Breast epithelium (tissue), 3 donors: ENCODE measurements at regions not wholly inside any gene's neighbourhood (a gene's known extent, or its start where the extent isn't known, plus 50 kb on each side); places are given as distances from the start of the nearest gene placed in this dataset.

Experiments used
- POLR2A ChIP-seq: fragments of 450-650 bp; IDR thresholded peaks from one replicate; pipeline ENCODE4 v1.6.1; 2016; ENCODE audit warnings: antibody characterized with exemption, mild to moderate bottlenecking, moderate library complexity
- POLR2AphosphoS5 ChIP-seq, 3 donors: sonication (generic); formaldehyde crosslinking; IDR thresholded peaks; one replicate each; pipeline ENCODE4 v1.6.1; 2017; ENCODE audit warnings: antibody characterized with exemption in 3 of 3
- TF ChIP-seq, protein P1 (sequence below), 3 donors: fragments of 450-650 bp; IDR thresholded peaks; one replicate each; pipeline ENCODE4 v1.5.1; 2016 to 2017; ENCODE audit warnings: antibody characterized with exemption in 3 of 3, mild to moderate bottlenecking in 3 of 3, moderate library complexity in 3 of 3

DNA sequence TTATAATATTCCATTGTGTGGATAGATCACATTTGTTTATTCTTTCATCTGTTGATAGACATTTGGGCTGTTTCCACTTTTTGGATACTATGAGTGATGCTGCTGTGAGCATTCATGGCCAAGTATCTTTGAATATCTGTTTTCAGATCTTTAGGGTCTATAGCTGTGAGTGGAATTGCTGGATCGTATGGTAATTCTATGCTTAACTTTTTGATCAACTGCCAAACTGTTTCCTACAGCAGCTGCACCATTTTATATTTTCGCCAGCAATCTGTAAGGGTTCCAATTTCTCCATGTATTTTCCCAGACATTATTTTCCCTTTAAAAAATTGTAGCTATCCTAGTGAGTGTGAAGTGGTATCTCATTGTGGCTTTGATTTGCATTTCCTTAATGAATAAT lies 238.1 kb downstream of the AACS start:
- TF ChIP-seq, protein P1, sequence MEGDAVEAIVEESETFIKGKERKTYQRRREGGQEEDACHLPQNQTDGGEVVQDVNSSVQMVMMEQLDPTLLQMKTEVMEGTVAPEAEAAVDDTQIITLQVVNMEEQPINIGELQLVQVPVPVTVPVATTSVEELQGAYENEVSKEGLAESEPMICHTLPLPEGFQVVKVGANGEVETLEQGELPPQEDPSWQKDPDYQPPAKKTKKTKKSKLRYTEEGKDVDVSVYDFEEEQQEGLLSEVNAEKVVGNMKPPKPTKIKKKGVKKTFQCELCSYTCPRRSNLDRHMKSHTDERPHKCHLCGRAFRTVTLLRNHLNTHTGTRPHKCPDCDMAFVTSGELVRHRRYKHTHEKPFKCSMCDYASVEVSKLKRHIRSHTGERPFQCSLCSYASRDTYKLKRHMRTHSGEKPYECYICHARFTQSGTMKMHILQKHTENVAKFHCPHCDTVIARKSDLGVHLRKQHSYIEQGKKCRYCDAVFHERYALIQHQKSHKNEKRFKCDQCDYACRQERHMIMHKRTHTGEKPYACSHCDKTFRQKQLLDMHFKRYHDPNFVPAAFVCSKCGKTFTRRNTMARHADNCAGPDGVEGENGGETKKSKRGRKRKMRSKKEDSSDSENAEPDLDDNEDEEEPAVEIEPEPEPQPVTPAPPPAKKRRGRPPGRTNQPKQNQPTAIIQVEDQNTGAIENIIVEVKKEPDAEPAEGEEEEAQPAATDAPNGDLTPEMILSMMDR (IDR thresholded peaks at IDR 0.05) = no peak
- TF ChIP-seq POLR2A (no peak), POLR2AphosphoS5 (IDR thresholded peaks at IDR 0.05) (no peak)
